GM18499 (cell line): ENCODE measurements at regions not wholly inside any gene's neighbourhood (a gene's known extent, or its start where the extent isn't known, plus 50 kb on each side); places are given as distances from the start of the nearest gene placed in this dataset.

Experiments
- ATAC-seq: cut with Tn5 transposase; IDR thresholded peaks from one replicate; pipeline ENCODE4 v1.9.1; 2021; ENCODE audit warnings: moderate number of reproducible peaks; ENCODE audit not compliant: insufficient read depth, unreplicated experiment

DNA sequence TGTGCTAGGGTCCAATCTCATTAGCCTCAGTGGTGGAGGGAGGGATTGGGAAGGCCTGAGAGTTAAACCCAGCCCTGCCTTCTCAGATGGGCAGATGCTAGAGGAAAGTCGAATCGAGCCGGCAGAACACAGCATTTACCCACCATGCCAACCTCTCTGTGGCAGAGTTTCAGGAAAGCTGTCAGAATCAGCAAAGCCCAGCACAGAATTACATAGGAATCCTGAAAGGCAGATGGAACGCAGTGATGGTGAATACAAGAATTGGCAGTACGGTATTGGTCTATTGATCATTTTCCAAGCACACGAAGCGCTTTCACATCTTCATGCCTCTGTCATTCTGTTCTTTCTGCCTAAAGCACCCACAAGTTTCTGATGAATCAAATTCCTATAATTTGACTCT is 417.7 kb upstream of the RBMS3 start:
- no peak for ATAC-seq

DNA sequence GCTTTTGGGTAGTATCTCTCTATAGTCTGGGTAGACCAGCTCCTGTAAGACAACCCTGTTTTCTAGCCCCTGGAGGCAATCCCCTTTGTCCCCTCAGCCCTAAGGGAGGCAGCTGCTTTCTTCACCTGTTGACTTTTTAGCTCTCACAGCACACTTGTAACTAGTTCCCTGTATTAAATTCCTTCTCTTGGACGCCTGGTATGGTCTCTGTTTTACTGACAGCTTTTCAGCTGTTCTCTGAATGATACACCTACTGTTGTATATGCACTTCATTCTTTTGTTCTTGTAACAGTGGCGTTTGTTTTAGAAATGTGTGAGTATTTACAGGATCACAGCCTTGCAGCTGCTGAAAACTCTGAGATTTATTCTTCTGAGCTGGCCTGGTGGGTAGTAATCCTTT is 413.0 kb upstream of the RBMS3 start:
- ATAC-seq: no peak

DNA sequence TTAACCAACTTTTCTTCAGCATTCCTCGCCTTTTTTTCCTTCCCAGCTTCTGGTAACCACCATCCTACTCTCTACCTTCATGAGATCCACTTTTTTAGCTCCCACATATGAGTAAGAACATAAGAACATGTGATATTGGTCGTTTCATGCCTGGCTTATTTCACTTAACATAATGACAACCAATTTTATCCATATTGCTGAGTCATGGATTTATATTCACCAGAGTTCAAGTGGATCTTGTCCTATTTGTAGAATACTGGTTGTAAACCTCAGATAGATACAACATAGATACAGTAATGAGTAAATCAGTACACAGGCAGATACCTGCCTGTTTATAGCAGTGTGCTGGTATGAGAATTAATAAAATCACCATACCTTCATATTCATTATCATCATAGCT is 412.0 kb upstream of the RBMS3 start:
- ATAC-seq: no peak

DNA sequence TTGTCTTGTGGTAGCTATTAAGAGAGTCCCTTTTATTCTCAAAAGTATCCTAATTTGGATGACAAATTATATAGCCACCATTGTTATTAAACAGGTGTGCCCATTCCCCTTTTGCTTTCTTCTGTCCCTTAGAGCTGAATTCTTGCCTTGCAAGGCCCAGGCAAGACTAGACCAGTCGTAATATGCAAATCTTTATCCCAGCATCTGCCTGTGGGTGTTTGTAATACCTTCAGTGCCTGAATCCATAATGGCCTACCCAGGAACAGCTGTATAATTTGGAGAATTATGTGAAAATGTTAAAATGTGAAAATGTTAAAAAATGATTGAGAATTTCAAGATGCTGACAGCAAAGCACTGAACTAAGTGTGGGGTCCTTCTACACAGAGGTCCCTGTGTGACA is 403.0 kb upstream of the RBMS3 start:
- no peak for ATAC-seq

DNA sequence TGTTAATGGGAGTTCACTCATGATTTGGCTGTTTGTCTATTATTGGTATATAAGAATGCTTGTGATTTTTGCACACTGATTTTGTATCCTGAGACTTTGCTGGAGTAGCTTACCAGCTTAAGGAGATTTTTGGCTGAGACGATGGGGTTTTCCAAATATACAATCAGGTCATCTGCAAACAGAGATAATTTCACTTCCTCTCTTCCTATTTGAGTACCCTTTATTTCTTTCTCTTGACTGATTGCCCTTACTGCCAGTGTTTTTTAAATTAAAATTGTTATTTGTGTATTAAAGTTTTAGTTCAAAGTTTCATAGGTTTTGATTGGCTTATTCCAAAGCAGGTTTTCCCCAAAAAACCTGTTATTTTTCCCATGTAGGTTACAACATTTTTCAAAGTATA is 390.5 kb upstream of the RBMS3 start:
- no peak for ATAC-seq

DNA sequence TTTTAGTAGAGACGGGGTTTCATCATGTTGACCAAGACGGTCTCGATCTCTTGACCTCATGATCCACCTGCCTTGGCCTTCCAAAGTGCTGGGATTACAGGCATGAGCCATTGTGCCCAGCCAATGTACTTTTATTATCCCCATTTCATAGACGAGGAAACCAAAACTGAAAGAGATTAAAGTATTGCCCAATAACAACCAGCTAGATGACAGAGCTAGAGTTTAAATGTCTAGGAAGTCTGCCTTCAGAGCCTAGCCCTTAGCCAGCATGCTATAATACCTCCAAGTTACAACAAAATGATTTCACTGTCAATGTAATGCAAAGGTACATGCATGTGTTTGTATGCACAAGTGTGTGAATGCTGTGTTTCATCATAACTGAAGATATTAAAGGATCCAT is 389.4 kb upstream of the RBMS3 start:
- no peak for ATAC-seq

DNA sequence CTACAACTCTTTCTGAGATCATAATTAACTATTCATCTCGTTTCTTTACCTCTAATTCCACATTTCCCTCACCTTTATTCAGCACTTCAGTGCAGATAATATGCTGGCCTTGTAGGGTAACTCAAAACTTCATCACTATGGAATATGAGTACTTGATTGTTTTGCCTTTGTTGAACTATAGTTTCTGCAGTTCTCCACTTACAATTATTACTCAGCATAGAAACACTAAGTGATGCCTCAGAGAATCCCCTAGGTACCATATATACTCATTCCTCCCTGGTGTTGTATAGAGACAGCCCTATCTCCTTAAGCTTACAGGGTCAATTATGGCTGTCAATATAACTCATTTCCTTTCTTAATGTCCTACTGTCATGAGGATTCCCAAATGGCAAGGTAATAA is 380.6 kb upstream of the RBMS3 start:
- ATAC-seq: no peak

DNA sequence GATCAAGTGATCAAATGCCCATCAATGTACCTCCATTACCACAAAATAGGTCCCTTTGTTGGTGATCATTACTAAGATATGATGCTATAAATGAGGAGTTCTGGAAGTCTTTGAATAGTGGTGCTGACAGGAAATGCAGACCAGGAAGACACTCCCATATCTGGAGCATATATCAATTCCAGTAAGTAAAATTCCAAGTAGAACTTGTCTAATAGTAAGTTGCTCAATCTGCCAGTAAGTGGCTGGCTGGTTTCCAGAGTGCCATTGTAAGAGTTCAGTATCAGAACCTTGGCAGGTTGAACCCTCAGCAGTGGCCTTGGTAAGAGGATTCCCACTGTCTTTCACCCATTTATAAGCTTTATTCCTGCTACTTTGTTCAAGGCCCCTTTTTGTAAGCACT is 379.9 kb upstream of the RBMS3 start:
- ATAC-seq: no peak

DNA sequence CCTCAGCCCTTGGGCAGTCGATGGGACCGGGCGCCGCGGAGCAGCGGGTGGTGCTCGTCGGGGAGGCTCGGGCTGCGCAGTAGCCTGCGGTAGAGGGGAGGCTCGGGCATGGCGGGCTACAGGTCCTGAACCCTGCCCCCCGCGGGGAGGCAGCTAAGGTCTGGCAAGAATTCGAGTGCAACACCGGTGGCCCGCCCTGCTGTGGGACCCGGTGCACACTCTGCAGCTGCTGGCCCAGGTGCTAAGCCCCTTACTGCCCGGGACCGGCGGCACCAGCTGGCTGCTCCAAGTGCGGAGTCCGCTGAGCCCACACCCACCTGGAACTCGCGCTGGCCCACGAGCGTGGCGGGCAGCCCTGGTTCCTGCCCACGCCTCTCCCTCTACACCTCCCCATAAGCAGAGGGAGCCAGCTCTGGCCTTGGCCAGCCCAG is 377.7 kb upstream of the RBMS3 start:
- ATAC-seq: no peak

DNA sequence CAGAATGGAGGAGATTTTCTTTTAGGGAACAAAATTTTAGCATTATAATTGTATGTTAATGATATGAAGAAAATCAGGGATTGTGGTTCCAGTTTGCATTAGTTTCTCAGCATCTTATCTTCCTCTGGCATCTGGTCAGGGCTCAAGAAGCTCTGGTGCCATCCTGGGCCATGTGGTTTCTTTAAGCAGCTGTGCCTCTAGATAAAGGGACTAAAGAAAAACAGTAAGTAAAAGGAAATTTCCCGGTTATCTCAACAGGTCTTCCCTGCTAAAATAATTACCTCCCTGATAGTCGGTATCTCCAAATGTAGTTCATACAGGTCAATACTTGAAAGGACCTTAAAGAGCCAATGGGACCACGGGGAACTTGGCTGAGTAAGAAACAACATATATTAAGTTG is 375.1 kb upstream of the RBMS3 start:
- ATAC-seq: no peak

DNA sequence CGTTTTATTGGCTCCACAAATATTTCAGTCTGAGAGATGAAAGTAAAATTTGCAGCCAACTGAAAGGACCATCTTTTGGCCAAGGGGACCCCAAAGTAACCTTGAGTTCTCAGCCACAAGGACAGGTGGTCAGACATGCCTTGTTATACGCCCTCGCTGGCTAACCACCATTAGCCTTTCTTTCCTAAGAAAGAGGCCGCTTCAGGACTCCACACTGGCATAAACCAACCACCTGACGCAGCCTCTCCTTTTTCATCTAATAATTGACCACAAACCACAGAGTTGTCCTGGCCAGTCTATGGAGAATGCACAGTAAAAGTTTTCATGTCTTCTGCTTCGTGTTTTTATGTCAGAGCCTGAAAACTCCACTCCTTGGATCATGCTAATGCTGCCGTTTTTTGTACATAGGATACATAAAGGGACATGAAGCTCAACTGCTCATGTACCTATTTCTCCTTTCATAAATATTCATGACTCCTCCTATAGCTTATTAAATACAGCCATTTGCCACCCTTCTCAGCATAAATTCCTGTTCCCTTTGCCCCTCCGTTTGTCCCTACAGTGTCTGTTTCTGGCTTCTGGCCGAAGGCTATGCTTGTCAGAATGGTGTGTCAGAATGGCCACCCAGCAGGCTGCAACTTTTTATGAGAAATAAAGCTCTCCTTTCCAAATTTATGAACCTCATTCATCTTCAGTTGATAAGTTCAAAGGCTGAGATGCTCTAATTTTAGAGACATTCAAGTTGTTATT is 374.1 kb upstream of the RBMS3 start:
- ATAC-seq: no peak

DNA sequence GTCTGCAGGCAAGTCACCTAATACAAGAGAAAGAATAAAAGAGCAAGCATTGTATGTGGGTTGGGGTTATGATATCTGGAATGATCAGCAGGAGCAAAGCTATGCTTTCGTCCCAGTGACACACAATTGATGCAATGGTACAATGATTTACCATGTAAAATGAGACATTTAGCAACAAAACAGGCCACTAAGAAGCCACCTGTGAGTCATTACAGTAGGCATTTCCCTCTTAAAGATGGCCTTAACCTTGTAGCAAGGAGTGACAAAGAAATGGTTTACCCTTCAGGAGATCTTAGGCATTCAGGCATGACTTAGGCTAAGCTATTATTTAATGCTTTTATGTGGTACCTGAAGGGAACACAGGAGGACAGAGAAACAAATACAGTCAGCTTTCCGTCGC is 373.3 kb upstream of the RBMS3 start:
- no peak for ATAC-seq

DNA sequence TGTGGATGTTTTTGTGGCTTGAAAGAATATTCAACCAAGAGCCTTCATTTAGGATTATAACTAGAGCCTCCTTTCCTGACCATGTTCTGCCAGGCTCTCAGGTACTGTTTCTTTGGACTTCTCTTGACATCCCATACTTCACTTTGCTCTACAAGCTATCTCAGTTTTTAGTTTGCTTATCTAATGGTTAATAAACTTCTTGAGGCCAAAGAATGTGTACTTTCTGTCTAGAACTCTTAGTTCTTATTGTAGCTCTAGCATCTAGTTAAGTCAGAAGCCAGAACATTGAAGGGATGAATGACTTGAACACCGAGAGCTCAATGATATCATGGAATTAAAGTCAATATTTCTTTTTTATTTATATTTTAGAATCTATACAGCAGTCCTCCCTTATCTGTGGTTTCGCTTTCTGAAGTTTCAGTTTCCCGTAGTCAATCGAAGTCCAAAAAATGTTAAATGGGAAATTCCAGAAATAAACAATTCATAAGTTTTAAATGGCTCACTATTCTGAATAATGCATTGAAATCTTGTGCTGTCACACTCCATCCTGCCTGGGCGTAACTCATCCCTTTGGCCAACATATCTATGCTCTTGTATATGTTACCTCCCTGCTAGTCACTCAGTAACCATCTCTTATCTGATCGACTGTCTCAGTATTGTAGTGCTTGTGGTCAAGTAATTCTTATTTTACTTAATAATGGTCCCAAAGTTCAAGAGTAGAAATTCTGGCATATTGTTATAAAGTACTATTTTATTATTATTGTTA is 368.6 kb upstream of the RBMS3 start:
- ATAC-seq: no peak

DNA sequence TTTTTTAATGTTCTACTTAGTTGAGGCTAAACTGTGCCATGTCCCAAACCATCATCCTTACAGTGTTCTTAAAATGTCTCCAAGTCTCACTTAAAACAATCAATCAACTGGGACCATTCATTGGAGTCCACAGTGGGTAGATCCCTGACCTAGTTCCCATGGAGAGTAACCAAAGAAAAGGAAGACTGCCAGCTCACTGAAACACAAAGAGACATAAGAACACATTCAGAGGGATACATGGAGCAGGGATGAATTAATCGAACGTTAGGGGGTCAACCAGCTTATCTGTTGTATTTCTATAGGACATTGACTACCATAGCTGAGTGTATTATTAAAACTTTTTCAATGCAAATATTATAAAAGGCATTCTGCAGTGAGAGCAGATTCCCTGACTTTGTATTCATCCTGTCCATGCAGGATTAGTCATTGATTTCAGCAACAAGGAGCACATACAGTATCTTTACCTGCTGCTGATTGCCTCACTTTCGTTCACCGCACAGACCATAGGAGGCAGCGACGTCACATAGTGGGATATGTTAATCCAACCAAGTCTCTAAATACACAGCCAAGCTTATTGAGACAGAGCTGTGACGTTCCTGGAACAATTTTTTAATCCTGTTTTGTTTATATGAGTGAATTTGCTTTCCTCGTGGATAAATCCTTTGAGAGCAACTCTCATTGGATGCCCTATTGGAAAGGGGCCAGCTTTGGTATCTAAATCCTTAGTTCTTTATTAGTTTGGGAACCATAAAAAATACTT is 364.9 kb upstream of the RBMS3 start:
- ATAC-seq: no peak

DNA sequence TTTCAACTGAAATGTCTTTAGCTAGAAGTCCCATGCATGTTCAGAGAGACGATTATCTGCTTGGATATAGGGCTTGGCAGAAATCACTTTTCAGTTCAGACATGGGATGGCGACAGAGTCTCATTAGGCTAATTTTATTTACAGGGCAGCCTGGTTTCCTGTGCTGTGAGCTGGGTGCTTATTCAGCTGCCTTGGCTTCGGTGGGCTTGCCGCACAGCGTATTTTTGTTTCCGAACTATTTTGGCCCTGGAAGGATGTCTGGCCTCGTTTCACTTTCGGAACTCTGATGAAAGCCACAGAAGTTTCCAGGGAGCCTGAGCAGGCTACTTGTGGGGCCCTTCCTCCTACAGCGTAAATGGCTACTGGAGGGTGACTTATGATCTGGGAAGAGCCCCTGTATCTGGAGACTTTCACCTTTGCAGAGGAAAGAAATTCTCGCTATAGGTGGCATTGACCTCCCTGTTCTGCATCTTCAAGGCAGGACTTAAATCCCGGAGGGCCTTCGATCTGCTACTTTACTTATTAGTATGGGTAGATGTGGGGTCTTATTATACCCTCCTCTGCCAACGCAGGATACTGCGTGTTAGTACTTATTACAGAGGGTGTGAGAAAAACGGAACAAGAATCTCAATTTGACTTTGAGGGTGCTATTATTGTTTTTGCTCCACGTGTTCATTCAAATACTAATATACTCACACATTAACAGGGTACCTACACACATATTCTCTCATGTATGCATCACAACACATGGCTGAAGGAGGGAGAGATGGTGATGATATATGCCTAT is 364.0 kb upstream of the RBMS3 start:
- ATAC-seq: peak; percentile 76

DNA sequence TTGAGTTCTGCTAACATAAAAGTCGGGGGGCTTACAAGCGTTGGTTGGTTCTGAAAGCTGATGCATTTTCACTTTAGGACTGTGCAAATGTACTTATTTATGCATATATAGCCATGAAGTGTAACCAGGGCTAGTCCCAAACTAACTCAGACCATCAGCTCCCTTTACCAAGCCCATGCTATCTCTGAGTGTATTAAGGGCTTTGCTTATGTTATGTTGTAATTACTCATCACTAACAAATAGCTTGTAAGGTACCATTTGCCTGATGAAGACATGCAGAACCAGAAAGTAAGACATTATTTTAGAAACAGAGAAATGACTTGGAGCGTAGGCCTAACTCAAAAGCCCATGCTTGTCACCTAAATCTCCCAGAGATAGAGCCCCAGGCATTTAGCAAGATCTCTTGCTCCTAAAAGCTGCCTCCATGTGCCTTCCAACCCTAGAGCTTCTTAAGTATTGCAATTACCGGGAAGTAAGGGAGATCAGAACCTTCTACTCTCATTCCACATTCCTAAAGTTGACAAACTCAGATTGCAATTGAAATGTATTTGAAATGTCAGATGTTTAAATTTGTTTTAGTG is 362.9 kb upstream of the RBMS3 start:
- no peak for ATAC-seq

DNA sequence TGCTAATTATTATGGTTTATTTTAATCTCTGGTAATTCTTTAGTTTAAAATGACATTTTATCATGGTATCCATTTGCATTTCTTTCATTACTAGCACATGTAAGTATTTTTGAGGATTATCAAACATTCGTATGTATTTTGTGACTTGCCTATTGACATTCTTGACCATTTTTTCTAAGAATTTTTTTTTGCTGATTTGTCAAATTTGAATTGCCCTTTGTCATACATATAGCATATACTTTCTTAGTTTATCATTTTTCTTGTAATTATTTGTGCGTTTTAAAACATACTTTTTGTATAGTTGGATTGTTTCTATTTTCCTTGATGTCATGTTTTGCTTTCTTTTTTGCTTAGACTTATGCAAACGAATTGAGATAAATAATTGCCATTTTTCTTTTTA is 358.5 kb upstream of the RBMS3 start:
- ATAC-seq: no peak

DNA sequence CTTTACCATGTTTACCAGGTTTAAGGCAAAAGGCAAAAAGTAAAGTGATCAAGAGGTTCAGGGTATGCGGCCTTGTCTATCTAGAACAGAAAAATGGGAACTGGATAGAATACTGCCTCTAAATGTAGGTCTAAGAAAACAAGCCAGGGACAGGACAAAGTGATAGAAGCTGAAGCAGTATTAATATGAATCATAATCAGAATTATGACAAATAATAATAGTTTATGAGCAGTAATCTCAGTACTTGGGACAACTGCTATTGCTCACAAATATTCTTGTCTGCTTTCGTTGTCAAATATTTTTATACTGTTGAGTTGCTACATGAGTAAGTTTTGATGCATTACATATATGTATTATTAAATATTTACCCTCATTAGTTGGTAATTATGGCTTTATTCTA is 356.9 kb upstream of the RBMS3 start:
- no peak for ATAC-seq

DNA sequence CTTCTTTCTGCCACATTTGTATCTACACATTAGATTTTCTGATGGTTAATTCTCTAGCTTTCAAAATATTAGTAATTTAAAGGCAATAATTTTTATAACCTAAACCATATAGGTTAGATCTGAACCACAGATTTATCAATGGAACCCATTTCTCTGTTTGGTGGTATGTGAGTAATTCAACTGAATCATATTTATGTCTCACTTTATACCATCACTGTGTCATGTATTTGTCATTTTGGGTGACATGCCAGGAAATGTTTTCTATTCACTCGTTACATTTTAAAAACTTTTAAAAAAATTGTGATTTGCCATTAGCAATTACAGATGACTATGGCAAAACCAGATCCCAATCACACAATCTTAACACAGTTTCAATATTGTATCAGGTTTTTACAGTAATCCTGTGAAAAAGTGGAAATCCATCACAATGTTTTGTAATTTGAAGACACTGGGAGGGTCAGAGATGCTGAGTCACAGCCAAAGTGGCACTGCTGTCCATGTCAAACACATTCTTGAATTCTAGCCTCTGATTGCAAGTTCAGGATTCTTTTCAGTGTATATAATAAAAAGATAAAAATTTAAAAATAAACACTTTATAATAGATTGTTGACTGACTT is 356.0 kb upstream of the RBMS3 start:
- ATAC-seq: no peak

DNA sequence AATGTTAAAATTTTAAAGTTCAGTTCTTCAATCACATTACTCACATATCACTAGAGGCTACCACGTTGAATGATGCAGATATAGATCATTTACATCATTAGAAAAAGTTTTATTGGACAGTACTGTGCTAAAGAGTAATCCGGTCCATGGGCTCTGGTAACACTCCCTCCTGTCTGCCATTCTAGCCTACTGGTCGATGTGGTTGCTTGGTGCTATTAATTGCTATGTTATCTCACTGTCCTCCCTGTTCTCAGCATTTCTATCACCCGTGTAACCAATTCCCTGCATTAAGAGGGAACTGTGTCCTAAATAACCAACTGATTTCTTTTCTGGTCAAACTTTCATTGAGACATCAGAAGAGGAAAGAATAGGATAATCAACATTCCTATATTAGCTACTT is 347.5 kb upstream of the RBMS3 start:
- no peak for ATAC-seq
